ENCODE measurements at regions not wholly inside any gene's neighbourhood (a gene's known extent, or its start where the extent isn't known, plus 50 kb on each side); places are given as distances from the start of the nearest gene placed in this dataset.

- Mint-ChIP-seq H3K4me3 (no peak overlapping the region), H3K4me1 (peaks cover 0 to 7% (median 1%) of the 10 kb centered on the region in 3 donors), H3K36me3 (no peaks in the 10 kb centered on the region), H3K27me3 (peaks cover 0 to 12% of the 10 kb centered on the region in 2 donors), H3K9me3 (no peaks in the 10 kb centered on the region), H3K27ac (no peak overlapping the region)
- POLR2A ChIA-PET, result interaction anchor here in 1 of 2 donors (0.5 kb wide), 1 partner anchor 12 kb away, joined by 3 read pairs; no protein-coding TSS in a partner anchor
- no peaks in the 10 kb centered on the region for H3K4me1 ChIP-seq (ENCODE audit: control insufficient read depth in 1 of 2, extremely low read depth in 1 of 2, insufficient read depth in 2 of 2, low read length in 2 of 2)
- no peaks in the 10 kb centered on the region for H3K27me3 ChIP-seq (replicated peaks in 1 of 2; ENCODE audit: control insufficient read depth in 2 of 2, extremely low read depth in 1 of 2, insufficient read depth in 2 of 2, low read length in 1 of 2)
- ATAC-seq (replicated peaks in 1 of 4) (no peak), DNase-seq (no peak)
- CTCF ChIA-PET, result no interaction called here
- 51% methylated on average over 2 of the region's 5 CpGs for WGBS (ENCODE audit: insufficient coverage)
- H3K36me3 ChIP-seq (ENCODE audit: control insufficient read depth in 2 of 2, extremely low read depth in 1 of 2, insufficient read depth in 1 of 2, low read length in 1 of 2), result no peaks in the 10 kb centered on the region
- no peaks in the 10 kb centered on the region for H3K9me3 ChIP-seq
- H3K27ac ChIP-seq (ENCODE audit: low read length), result no peak overlapping the region
- no peak overlapping the region for H3K4me3 ChIP-seq (ENCODE audit: control insufficient read depth in 1 of 2, extremely low read depth in 1 of 2, low read length in 1 of 2)
Measured at GRCh38 chrX:43553257-43553656, 102.8 kb upstream of the MAOA start.

GRCh38 chrX:43556207-43556606 lies 99.9 kb upstream of the MAOA start:
- Histone ChIP-seq H3K36me3 (ENCODE audit: control insufficient read depth in 2 of 2, extremely low read depth in 1 of 2, insufficient read depth in 1 of 2, low read length in 1 of 2) (no peaks in the 10 kb centered on the region), H3K9me3 (no peaks in the 10 kb centered on the region), H3K4me1 (ENCODE audit: control insufficient read depth in 1 of 2, extremely low read depth in 1 of 2, insufficient read depth in 2 of 2, low read length in 2 of 2) (no peaks in the 10 kb centered on the region), H3K27me3 (replicated peaks in 1 of 2; ENCODE audit: control insufficient read depth in 2 of 2, extremely low read depth in 1 of 2, insufficient read depth in 2 of 2, low read length in 1 of 2) (no peaks in the 10 kb centered on the region), H3K27ac (ENCODE audit: low read length) (no peak overlapping the region), H3K4me3 (ENCODE audit: control insufficient read depth in 1 of 2, extremely low read depth in 1 of 2, low read length in 1 of 2) (no peak overlapping the region)
- WGBS (ENCODE audit: insufficient coverage), result no CpG with 5 or more reads among the region's 1 CpG
- H3K9me3 Mint-ChIP-seq, result no peaks in the 10 kb centered on the region
- ChIA-PET POLR2A (no interaction called here), CTCF (interaction anchor here (0.7 to 2.7 kb wide), 3 partner anchors 195 to 1757 kb away, joined by 4 to 17 read pairs (median 9); no protein-coding TSS in a partner anchor)
- peaks cover 0 to 7% (median 1%) of the 10 kb centered on the region in 3 donors for H3K4me1 Mint-ChIP-seq
- H3K36me3 Mint-ChIP-seq, result no peaks in the 10 kb centered on the region
- peaks cover 0 to 14% of the 10 kb centered on the region in 2 donors for H3K27me3 Mint-ChIP-seq
- ATAC-seq (replicated peaks in 1 of 4), result no peak
- H3K4me3 Mint-ChIP-seq, result no peak overlapping the region
- no peak overlapping the region for H3K27ac Mint-ChIP-seq
- DNase-seq, result no peak

- H3K4me1 Mint-ChIP-seq, result peaks cover 0 to 7% (median 1%) of the 10 kb centered on the region in 3 donors
- peaks cover 0 to 17% of the 10 kb centered on the region in 2 donors for H3K27me3 Mint-ChIP-seq
- DNase-seq (peak; percentile 15 to 78 (median 48)), ATAC-seq (replicated peaks in 1 of 4) (peak; percentile 38 to 63 (median 48))
- Histone ChIP-seq H3K4me1 (ENCODE audit: control insufficient read depth in 1 of 2, extremely low read depth in 1 of 2, insufficient read depth in 2 of 2, low read length in 2 of 2) (no peaks in the 10 kb centered on the region), H3K9me3 (no peaks in the 10 kb centered on the region), H3K4me3 (ENCODE audit: control insufficient read depth in 1 of 2, extremely low read depth in 1 of 2, low read length in 1 of 2) (no peak overlapping the region), H3K36me3 (ENCODE audit: control insufficient read depth in 2 of 2, extremely low read depth in 1 of 2, insufficient read depth in 1 of 2, low read length in 1 of 2) (no peaks in the 10 kb centered on the region), H3K27me3 (replicated peaks in 1 of 2; ENCODE audit: control insufficient read depth in 2 of 2, extremely low read depth in 1 of 2, insufficient read depth in 2 of 2, low read length in 1 of 2) (no peaks in the 10 kb centered on the region), H3K27ac (ENCODE audit: low read length) (no peak overlapping the region)
- CTCF ChIA-PET, result interaction anchor here (0.9 to 2.7 kb wide), 8 partner anchors 10 to 1778 kb away, joined by 3 to 17 read pairs (median 6); no protein-coding TSS in a partner anchor
- H3K9me3 Mint-ChIP-seq, result no peaks in the 10 kb centered on the region
- H3K36me3 Mint-ChIP-seq, result no peaks in the 10 kb centered on the region
- no peak overlapping the region for H3K27ac Mint-ChIP-seq
- WGBS (ENCODE audit: insufficient coverage), result no CpG with 5 or more reads among the region's 4 CpGs
- no peak overlapping the region for H3K4me3 Mint-ChIP-seq
- POLR2A ChIA-PET, result interaction anchor here in 1 of 2 donors (0.9 kb wide), 1 partner anchor 1720 kb away, joined by 4 read pairs; no protein-coding TSS in a partner anchor
Measured at GRCh38 chrX:43557792-43558191, 98.3 kb upstream of the MAOA start.

- Mint-ChIP-seq H3K4me1 (peaks cover 0 to 7% (median 1%) of the 10 kb centered on the region in 3 donors), H3K9me3 (no peaks in the 10 kb centered on the region), H3K36me3 (no peaks in the 10 kb centered on the region), H3K27ac (no peak overlapping the region), H3K4me3 (no peak overlapping the region), H3K27me3 (peaks cover 0 to 18% of the 10 kb centered on the region in 2 donors)
- POLR2A ChIA-PET, result interaction anchor here (0.6 kb wide), 2 partner anchors 18 to 79 kb away, joined by 5 to 6 read pairs; no protein-coding TSS in a partner anchor
- no peaks in the 10 kb centered on the region for H3K27me3 ChIP-seq (replicated peaks in 1 of 2; ENCODE audit: control insufficient read depth in 2 of 2, extremely low read depth in 1 of 2, insufficient read depth in 2 of 2, low read length in 1 of 2)
- no peaks in the 10 kb centered on the region for H3K4me1 ChIP-seq (ENCODE audit: control insufficient read depth in 1 of 2, extremely low read depth in 1 of 2, insufficient read depth in 2 of 2, low read length in 2 of 2)
- DNase-seq (peak in 26 of 35 experiments; percentile 0 to 53 (median 5)), ATAC-seq (replicated peaks in 1 of 4) (peak in 1 of 4 experiments; percentile 50)
- H3K9me3 ChIP-seq, result no peaks in the 10 kb centered on the region
- CTCF ChIA-PET, result interaction anchor here (0.6 to 1.4 kb wide), 7 partner anchors 11 to 1778 kb away, joined by 3 to 6 read pairs (median 5); no protein-coding TSS in a partner anchor
- H3K4me3 ChIP-seq (ENCODE audit: control insufficient read depth in 1 of 2, extremely low read depth in 1 of 2, low read length in 1 of 2), result no peak overlapping the region
- no peaks in the 10 kb centered on the region for H3K36me3 ChIP-seq (ENCODE audit: control insufficient read depth in 2 of 2, extremely low read depth in 1 of 2, insufficient read depth in 1 of 2, low read length in 1 of 2)
- no CpG with 5 or more reads among the region's 2 CpGs for WGBS (ENCODE audit: insufficient coverage)
- no peak overlapping the region for H3K27ac ChIP-seq (ENCODE audit: low read length)
Measured at GRCh38 chrX:43559644-43560043, 96.5 kb upstream of the MAOA start.

GRCh38 chrX:43560247-43560946 lies 95.7 kb upstream of the MAOA start:
- CTCF ChIA-PET, result interaction anchor here in 1 of 2 donors (0.6 kb wide), 1 partner anchor 145 kb away, joined by 4 read pairs; no protein-coding TSS in a partner anchor
- H3K27ac ChIP-seq (ENCODE audit: low read length), result no peak overlapping the region
- no peak overlapping the region for H3K4me3 ChIP-seq (ENCODE audit: control insufficient read depth in 1 of 2, extremely low read depth in 1 of 2, low read length in 1 of 2)
- H3K27me3 ChIP-seq (replicated peaks in 1 of 2; ENCODE audit: control insufficient read depth in 2 of 2, extremely low read depth in 1 of 2, insufficient read depth in 2 of 2, low read length in 1 of 2), result no peaks in the 10 kb centered on the region
- Mint-ChIP-seq H3K9me3 (no peaks in the 10 kb centered on the region), H3K36me3 (no peaks in the 10 kb centered on the region), H3K4me1 (peaks cover 0 to 7% (median 1%) of the 10 kb centered on the region in 3 donors), H3K4me3 (no peak overlapping the region), H3K27me3 (peaks cover 0 to 23% of the 10 kb centered on the region in 2 donors), H3K27ac (no peak overlapping the region)
- no peak for DNase-seq
- ATAC-seq (replicated peaks in 1 of 4), result no peak
- no peaks in the 10 kb centered on the region for H3K36me3 ChIP-seq (ENCODE audit: control insufficient read depth in 2 of 2, extremely low read depth in 1 of 2, insufficient read depth in 1 of 2, low read length in 1 of 2)
- no peaks in the 10 kb centered on the region for H3K9me3 ChIP-seq
- POLR2A ChIA-PET, result no interaction called here
- WGBS (ENCODE audit: insufficient coverage), result no CpG with 5 or more reads among the region's 5 CpGs
- H3K4me1 ChIP-seq (ENCODE audit: control insufficient read depth in 1 of 2, extremely low read depth in 1 of 2, insufficient read depth in 2 of 2, low read length in 2 of 2), result no peaks in the 10 kb centered on the region

- WGBS (ENCODE audit: insufficient coverage), result no CpG with 5 or more reads among the region's 1 CpG
- no peak overlapping the region for H3K4me3 ChIP-seq (ENCODE audit: control insufficient read depth in 1 of 2, extremely low read depth in 1 of 2, low read length in 1 of 2)
- no peaks in the 10 kb centered on the region for H3K36me3 Mint-ChIP-seq
- ChIA-PET POLR2A (no interaction called here), CTCF (interaction anchor here in 1 of 2 donors (0.7 kb wide), 1 partner anchor 35 kb away, joined by 5 read pairs; no protein-coding TSS in a partner anchor)
- peaks cover 0 to 22% of the 10 kb centered on the region in 2 donors for H3K27me3 Mint-ChIP-seq
- no peaks in the 10 kb centered on the region for H3K9me3 Mint-ChIP-seq
- no peak for ATAC-seq (replicated peaks in 1 of 4)
- H3K27ac ChIP-seq (ENCODE audit: low read length), result no peak overlapping the region
- DNase-seq, result no peak
- H3K4me3 Mint-ChIP-seq, result no peak overlapping the region
- no peaks in the 10 kb centered on the region for H3K9me3 ChIP-seq
- H3K4me1 Mint-ChIP-seq, result peaks cover 0 to 4% (median 1%) of the 10 kb centered on the region in 3 donors
- no peaks in the 10 kb centered on the region for H3K4me1 ChIP-seq (ENCODE audit: control insufficient read depth in 1 of 2, extremely low read depth in 1 of 2, insufficient read depth in 2 of 2, low read length in 2 of 2)
- H3K27ac Mint-ChIP-seq, result no peak overlapping the region
- H3K36me3 ChIP-seq (ENCODE audit: control insufficient read depth in 2 of 2, extremely low read depth in 1 of 2, insufficient read depth in 1 of 2, low read length in 1 of 2), result no peaks in the 10 kb centered on the region
- H3K27me3 ChIP-seq (replicated peaks in 1 of 2; ENCODE audit: control insufficient read depth in 2 of 2, extremely low read depth in 1 of 2, insufficient read depth in 2 of 2, low read length in 1 of 2), result no peaks in the 10 kb centered on the region
Measured at GRCh38 chrX:43562372-43562771, 93.7 kb upstream of the MAOA start.

Data from T-cell (primary cell).